ENCODE measurements at regions not wholly inside any gene's neighbourhood (a gene's known extent, or its start where the extent isn't known, plus 50 kb on each side); places are given as distances from the start of the nearest gene placed in this dataset.

DNA sequence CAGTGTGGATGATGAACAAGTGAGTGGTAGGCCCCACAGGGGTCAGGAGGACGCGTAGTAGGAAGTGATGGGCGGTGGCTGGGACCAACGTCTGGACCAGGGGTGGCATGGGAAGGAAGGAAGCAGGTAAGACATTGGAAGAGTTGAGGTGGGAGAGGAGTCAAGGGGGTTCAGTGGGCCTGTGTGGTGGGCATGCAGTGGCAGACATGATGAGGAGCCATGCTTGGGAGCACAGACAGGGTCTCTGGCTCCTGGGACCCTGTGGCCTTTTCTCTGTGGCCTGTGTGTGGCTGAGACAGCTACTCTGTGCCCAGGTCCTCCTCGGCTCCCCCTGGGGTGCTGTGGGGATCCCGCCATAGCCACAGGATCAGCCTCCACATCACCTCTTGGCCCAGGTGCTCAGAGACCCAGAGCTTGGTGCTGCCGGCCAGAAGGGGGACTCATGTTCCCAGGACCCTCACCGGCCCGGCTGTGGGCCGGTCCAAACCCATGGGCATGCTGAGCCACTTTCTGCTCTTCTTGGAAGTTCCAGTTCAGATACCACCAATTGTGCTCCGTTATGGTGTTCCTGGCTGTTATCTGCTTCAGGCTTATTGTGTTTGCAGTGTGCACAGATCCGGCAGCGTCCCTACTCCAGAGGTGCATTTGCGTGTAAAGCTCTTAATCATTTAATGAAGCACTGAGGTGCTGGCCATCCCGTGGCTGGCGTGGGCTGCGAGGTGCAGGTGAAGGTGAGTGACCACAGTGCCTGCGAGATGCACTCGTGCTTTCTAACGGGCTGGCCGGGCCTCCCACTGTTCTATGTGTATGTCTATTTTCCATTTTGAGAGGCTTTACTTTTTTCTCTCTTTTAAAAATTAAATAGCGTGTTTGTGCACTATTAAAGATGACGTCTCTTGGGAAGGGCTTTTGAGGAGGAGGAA lies 147.9 kb downstream of the TEX29 start:
- DNase-seq = no peak
- Histone ChIP-seq H3K9me3 (replicated peaks) (peaks cover 10% of the 10 kb centered on the region), H3K27me3 (ENCODE audit: low read depth) (peaks cover 93% of the 10 kb centered on the region), H3K4me3 (no peak overlapping the region), H3K27ac (replicated peaks) (no peak overlapping the region), H3K4me1 (no peaks in the 10 kb centered on the region), H3K36me3 (no peaks in the 10 kb centered on the region)
- intact Hi-C loops (cut with micrococcal nuclease) = no loop called here
- TF ChIP-seq, protein P1, sequence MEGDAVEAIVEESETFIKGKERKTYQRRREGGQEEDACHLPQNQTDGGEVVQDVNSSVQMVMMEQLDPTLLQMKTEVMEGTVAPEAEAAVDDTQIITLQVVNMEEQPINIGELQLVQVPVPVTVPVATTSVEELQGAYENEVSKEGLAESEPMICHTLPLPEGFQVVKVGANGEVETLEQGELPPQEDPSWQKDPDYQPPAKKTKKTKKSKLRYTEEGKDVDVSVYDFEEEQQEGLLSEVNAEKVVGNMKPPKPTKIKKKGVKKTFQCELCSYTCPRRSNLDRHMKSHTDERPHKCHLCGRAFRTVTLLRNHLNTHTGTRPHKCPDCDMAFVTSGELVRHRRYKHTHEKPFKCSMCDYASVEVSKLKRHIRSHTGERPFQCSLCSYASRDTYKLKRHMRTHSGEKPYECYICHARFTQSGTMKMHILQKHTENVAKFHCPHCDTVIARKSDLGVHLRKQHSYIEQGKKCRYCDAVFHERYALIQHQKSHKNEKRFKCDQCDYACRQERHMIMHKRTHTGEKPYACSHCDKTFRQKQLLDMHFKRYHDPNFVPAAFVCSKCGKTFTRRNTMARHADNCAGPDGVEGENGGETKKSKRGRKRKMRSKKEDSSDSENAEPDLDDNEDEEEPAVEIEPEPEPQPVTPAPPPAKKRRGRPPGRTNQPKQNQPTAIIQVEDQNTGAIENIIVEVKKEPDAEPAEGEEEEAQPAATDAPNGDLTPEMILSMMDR (IDR thresholded peaks at IDR 0.05; ENCODE audit: borderline replicate concordance) = no peak

DNA sequence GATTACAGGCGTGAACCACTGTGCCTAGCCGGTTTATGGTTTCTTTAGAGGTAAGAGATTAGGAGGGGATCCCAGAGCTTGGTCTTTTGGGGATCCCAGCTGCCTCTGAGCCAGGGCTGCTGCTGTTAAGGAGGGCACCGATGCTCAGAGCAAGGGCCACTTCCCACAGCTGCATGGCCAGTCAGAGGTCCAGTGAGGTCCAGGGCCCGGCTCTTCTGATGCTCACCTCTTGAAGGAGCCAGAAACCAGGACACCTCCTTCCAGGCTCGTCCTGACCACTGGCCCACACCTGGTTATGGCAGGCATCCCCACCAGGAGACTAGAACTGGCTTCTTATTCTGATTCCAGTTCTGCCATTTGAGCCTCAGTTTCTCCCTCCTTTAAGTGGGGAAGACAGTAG lies 149.0 kb downstream of the TEX29 start:
- no peak for DNase-seq
- intact Hi-C loops (cut with micrococcal nuclease) = no loop called here
- TF ChIP-seq, protein P1 (IDR thresholded peaks at IDR 0.05; ENCODE audit: borderline replicate concordance) = no peak
- Histone ChIP-seq H3K36me3 (no peaks in the 10 kb centered on the region), H3K9me3 (replicated peaks) (peaks cover 10% of the 10 kb centered on the region), H3K27ac (replicated peaks) (no peak overlapping the region), H3K4me1 (no peaks in the 10 kb centered on the region), H3K27me3 (ENCODE audit: low read depth) (peaks cover 89% of the 10 kb centered on the region), H3K4me3 (no peak overlapping the region)

DNA sequence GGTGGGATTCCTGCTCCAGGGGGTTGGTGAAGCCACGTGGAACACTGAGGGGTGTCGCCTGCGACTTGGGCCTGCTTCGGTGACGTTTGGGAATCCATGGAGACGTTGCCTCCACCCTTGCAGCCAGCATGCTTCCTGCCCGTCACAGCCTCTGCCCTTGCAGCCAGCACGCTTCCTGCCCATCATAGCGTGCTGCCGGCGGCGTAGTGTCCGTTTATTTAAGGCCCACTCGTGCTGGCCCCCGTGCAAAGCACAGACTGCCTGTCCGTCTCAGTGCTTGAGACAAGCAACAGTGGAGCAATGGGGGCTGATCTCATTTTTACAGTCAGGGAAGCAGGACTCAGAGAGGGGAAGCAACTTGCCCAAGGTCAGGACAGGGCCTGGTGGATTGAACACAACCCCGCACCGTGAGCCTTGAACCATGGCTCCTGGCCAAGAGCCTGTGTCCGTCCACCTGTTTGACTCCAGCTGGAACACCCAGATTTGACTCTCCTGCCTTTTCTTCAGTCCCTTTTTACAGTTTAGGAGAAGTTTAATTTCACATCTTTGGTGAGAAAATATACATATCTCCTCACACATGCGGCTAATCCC lies 149.6 kb downstream of the TEX29 start:
- intact Hi-C loops (cut with micrococcal nuclease) = loop anchor here (5.0 to 10.0 kb wide), 2 partner anchors 972 to 1135 kb away; no protein-coding TSS in a partner anchor
- Histone ChIP-seq H3K36me3 (no peaks in the 10 kb centered on the region), H3K4me1 (no peaks in the 10 kb centered on the region), H3K9me3 (replicated peaks) (peaks cover 10% of the 10 kb centered on the region), H3K27me3 (ENCODE audit: low read depth) (peaks cover 87% of the 10 kb centered on the region), H3K27ac (replicated peaks) (no peak overlapping the region), H3K4me3 (no peak overlapping the region)
- TF ChIP-seq, protein P1 (IDR thresholded peaks at IDR 0.05; ENCODE audit: borderline replicate concordance) = no peak
- no peak for DNase-seq

DNA sequence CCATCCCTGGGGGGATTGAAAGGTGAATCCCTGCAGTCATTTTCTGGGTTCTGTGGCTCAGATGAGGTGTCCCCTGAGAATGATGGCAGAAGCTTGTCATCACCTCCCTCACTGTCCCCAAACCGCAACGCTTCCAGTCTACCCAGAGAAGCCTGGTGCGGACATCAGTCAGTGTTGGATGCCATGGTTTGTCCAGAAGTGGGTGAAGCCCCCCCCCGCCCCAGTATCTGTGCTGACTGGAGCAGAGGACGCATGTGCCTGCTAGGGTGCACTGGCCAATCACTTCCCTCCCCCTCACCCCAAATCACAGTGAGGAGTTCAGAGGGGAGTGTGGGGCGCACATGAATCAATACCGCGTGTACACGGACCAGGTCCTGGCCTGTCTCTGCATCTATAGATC lies 150.5 kb downstream of the TEX29 start:
- DNase-seq = no peak
- intact Hi-C loops (cut with micrococcal nuclease) = loop anchor here (5.0 to 10.0 kb wide), 2 partner anchors 971 to 1134 kb away; no protein-coding TSS in a partner anchor
- peaks cover 8% of the 10 kb centered on the region for H3K9me3 ChIP-seq (replicated peaks)
- no peak overlapping the region for H3K4me3 ChIP-seq
- no peaks in the 10 kb centered on the region for H3K36me3 ChIP-seq
- no peak overlapping the region for H3K27ac ChIP-seq (replicated peaks)
- TF ChIP-seq, protein P1 (IDR thresholded peaks at IDR 0.05; ENCODE audit: borderline replicate concordance) = no peak
- H3K4me1 ChIP-seq = no peaks in the 10 kb centered on the region
- H3K27me3 ChIP-seq (ENCODE audit: low read depth) = peaks cover 80% of the 10 kb centered on the region

DNA sequence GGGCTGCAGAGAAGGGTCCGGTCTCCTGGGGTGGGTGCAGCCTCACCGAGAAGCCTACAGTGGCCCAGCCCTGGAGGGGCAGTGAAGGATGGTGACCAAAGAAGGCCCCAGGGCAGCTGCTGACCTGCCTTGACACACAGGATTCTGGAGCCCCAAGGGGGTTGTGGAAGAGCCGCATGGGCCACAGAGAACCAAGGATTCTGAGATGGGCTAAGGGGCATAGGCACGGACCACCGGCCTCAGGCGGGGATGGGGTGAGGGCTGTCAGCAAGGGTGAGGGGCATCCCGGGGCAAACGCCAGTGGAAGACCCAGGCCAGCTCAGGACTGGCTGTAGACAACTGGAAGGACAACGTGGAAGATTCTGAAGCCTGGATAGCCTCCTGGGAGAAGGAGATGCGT lies 151.6 kb downstream of the TEX29 start:
- no peaks in the 10 kb centered on the region for H3K36me3 ChIP-seq
- DNase-seq = no peak
- intact Hi-C loops (cut with micrococcal nuclease) = loop anchor here (5.0 to 10.0 kb wide), 2 partner anchors 970 to 1133 kb away; no protein-coding TSS in a partner anchor
- no peaks in the 10 kb centered on the region for H3K9me3 ChIP-seq (replicated peaks)
- TF ChIP-seq, protein P1 (IDR thresholded peaks at IDR 0.05; ENCODE audit: borderline replicate concordance) = no peak
- H3K4me1 ChIP-seq = no peaks in the 10 kb centered on the region
- peaks cover 68% of the 10 kb centered on the region for H3K27me3 ChIP-seq (ENCODE audit: low read depth)
- H3K4me3 ChIP-seq = no peak overlapping the region
- H3K27ac ChIP-seq (replicated peaks) = no peak overlapping the region
